ENCODE measurements at regions not wholly inside any gene's neighbourhood (a gene's known extent, or its start where the extent isn't known, plus 50 kb on each side); places are given as distances from the start of the nearest gene placed in this dataset.

- TF ChIP-seq, protein P1, sequence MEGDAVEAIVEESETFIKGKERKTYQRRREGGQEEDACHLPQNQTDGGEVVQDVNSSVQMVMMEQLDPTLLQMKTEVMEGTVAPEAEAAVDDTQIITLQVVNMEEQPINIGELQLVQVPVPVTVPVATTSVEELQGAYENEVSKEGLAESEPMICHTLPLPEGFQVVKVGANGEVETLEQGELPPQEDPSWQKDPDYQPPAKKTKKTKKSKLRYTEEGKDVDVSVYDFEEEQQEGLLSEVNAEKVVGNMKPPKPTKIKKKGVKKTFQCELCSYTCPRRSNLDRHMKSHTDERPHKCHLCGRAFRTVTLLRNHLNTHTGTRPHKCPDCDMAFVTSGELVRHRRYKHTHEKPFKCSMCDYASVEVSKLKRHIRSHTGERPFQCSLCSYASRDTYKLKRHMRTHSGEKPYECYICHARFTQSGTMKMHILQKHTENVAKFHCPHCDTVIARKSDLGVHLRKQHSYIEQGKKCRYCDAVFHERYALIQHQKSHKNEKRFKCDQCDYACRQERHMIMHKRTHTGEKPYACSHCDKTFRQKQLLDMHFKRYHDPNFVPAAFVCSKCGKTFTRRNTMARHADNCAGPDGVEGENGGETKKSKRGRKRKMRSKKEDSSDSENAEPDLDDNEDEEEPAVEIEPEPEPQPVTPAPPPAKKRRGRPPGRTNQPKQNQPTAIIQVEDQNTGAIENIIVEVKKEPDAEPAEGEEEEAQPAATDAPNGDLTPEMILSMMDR (IDR thresholded peaks at IDR 0.05) = no peak
- no peak for TF ChIP-seq POLR2AphosphoS5 (IDR thresholded peaks at IDR 0.05)
Observed at GRCh38 chr1:36691374-36691773, 208.7 kb upstream of the CSF3R start.

Measured in prostate gland (tissue), 2 donors.